ENCODE measurements at regions not wholly inside any gene's neighbourhood (a gene's known extent, or its start where the extent isn't known, plus 50 kb on each side); places are given as distances from the start of the nearest gene placed in this dataset.

DNA sequence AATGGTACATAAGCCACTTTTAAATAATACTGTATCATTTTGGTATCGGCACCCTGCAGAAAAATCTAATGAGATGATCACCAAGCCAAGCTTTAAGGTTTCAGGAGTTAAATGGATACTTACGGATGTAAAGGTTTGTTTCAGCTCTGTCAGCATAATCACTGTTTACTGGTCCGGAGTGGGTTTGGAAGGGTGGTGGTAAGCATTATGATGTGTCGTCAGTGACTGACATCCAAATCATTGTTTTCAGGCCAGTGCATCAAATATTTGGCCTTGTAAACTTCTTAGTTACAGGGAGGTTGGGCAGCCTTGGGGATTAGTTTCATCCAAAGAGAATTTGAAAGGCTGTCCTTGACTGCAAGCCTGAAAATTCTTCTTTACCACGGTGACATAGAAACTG, 50.0 kb upstream of the ATL2 start:
- TF ChIP-seq, protein P1, sequence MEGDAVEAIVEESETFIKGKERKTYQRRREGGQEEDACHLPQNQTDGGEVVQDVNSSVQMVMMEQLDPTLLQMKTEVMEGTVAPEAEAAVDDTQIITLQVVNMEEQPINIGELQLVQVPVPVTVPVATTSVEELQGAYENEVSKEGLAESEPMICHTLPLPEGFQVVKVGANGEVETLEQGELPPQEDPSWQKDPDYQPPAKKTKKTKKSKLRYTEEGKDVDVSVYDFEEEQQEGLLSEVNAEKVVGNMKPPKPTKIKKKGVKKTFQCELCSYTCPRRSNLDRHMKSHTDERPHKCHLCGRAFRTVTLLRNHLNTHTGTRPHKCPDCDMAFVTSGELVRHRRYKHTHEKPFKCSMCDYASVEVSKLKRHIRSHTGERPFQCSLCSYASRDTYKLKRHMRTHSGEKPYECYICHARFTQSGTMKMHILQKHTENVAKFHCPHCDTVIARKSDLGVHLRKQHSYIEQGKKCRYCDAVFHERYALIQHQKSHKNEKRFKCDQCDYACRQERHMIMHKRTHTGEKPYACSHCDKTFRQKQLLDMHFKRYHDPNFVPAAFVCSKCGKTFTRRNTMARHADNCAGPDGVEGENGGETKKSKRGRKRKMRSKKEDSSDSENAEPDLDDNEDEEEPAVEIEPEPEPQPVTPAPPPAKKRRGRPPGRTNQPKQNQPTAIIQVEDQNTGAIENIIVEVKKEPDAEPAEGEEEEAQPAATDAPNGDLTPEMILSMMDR (IDR thresholded peaks at IDR 0.05; ENCODE audit: low read depth, low read length, poor library complexity, severe bottlenecking): no peak
- no peak for TF ChIP-seq EZH2phosphoT487 (IDR thresholded peaks at IDR 0.05; ENCODE audit: borderline replicate concordance, low read length)
